ENCODE measurements at regions not wholly inside any gene's neighbourhood (a gene's known extent, or its start where the extent isn't known, plus 50 kb on each side); places are given as distances from the start of the nearest gene placed in this dataset.

GRCh38 chr12:14254781-14255180 is 110.7 kb upstream of the ATF7IP start:
- 89 to 92% (median 89%) methylated on average over 6 of the region's 6 CpGs for WGBS, 5 donors
- intact Hi-C loops (cut with DNase I; ENCODE audit: low total_unique reads): no loop called here
- no peak for DNase-seq
- Histone ChIP-seq H3K27ac (peak overlapping the region in 2 of 8 donors; percentile 9 to 87), H3K27me3 (replicated peaks in 1 of 7) (no peaks in the 10 kb centered on the region), H3K4me1 (peaks cover 20 to 85% (median 42%) of the 10 kb centered on the region in 6 donors), H3K36me3 (no peaks in the 10 kb centered on the region), H3K4me3 (no peak overlapping the region), H3K9me3 (peaks cover 0 to 18% (median 8%) of the 10 kb centered on the region in 8 donors)
- TF ChIP-seq POLR2AphosphoS5 (IDR thresholded peaks at IDR 0.05) (no peak), POLR2A (IDR thresholded peaks at IDR 0.05) (no peak)
- TF ChIP-seq, protein P1, sequence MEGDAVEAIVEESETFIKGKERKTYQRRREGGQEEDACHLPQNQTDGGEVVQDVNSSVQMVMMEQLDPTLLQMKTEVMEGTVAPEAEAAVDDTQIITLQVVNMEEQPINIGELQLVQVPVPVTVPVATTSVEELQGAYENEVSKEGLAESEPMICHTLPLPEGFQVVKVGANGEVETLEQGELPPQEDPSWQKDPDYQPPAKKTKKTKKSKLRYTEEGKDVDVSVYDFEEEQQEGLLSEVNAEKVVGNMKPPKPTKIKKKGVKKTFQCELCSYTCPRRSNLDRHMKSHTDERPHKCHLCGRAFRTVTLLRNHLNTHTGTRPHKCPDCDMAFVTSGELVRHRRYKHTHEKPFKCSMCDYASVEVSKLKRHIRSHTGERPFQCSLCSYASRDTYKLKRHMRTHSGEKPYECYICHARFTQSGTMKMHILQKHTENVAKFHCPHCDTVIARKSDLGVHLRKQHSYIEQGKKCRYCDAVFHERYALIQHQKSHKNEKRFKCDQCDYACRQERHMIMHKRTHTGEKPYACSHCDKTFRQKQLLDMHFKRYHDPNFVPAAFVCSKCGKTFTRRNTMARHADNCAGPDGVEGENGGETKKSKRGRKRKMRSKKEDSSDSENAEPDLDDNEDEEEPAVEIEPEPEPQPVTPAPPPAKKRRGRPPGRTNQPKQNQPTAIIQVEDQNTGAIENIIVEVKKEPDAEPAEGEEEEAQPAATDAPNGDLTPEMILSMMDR (IDR thresholded peaks at IDR 0.05 in 8 of 11, conservative IDR thresholded peaks at IDR 0.05 in 3 of 11): no peak

- intact Hi-C loops (cut with DNase I; ENCODE audit: low total_unique reads): no loop called here
- peaks cover 22 to 92% (median 53%) of the 10 kb centered on the region in 6 donors for H3K4me1 ChIP-seq
- peak overlapping the region; percentile 64 to 93 (median 87) for H3K27ac ChIP-seq
- TF ChIP-seq POLR2A (IDR thresholded peaks at IDR 0.05): no peak
- TF ChIP-seq, protein P1 (IDR thresholded peaks at IDR 0.05 in 8 of 11, conservative IDR thresholded peaks at IDR 0.05 in 3 of 11): no peak
- no peak for TF ChIP-seq POLR2AphosphoS5 (IDR thresholded peaks at IDR 0.05)
- no peaks in the 10 kb centered on the region for H3K27me3 ChIP-seq (replicated peaks in 1 of 7)
- WGBS, 5 donors: 27 to 41% (median 38%) methylated on average over 6 of the region's 6 CpGs
- peaks cover 0 to 24% (median 10%) of the 10 kb centered on the region in 8 donors for H3K9me3 ChIP-seq
- no peak for DNase-seq
- no peaks in the 10 kb centered on the region for H3K36me3 ChIP-seq
- H3K4me3 ChIP-seq: no peak overlapping the region
Observed at GRCh38 chr12:14256121-14256520, 109.4 kb upstream of the ATF7IP start.

DNA sequence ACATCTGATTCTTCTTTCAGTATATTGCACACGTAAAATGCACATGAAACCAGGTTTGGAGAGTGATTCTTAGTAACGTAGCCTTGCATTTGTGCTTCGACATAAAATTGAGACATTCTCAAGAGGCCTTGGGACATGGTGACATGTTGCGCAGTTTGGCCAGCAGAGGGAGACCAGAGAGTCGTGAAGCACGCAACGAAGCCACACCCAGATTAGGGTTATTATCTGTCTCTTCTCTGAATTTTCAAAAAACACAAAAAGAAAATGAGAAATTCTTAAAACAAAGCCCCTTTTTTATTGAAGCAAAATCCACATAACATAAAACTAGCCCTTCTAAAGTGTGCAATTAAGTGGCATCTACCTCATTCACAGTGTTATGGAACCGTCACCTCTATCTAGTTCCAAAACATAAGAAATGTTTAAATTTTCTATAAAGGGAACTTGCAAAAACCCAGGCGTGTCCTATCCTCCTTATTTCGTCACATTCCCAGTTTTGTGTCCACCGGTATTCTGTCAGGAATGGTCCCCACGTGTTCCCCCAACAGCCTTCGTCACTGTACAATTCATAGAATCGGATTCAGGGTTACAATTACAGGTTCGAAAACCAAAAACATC is 108.8 kb upstream of the ATF7IP start:
- H3K4me1 ChIP-seq: peaks cover 22 to 91% (median 56%) of the 10 kb centered on the region in 6 donors
- 32 to 41% (median 37%) methylated on average over 15 of the region's 15 CpGs for WGBS, 5 donors
- H3K4me3 ChIP-seq: peak overlapping the region in 1 of 8 donors; percentile 44

DNA sequence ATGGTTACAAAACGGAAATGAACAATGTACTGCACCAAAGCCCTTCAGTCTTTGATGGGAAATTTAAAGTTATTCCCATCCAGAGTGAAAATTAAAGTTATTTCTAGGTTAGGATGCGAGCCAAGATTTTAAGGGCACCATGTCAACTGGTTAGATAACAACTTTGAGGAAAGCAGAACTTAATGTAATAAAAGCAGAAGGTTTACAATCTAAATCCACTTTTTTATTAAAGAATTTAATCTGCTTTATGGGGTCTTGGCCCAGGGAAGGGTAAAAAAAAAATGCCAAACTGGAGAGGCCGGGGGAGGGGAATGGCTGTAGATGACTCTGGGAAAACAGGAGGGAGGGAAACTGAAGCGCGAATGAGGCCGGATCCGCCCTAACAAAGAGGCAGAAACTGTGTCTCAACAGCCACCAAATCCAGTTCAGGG is 108.2 kb upstream of the ATF7IP start:
- H3K9me3 ChIP-seq: peaks cover 0 to 24% (median 10%) of the 10 kb centered on the region in 8 donors
- no peaks in the 10 kb centered on the region for H3K36me3 ChIP-seq
- 10 to 15% (median 12%) methylated on average over 7 of the region's 7 CpGs for WGBS, 5 donors
- no peaks in the 10 kb centered on the region for H3K27me3 ChIP-seq (replicated peaks in 1 of 7)
- peak overlapping the region; percentile 64 to 93 (median 87) for H3K27ac ChIP-seq
- peaks cover 22 to 91% (median 59%) of the 10 kb centered on the region in 6 donors for H3K4me1 ChIP-seq
- peak overlapping the region in 1 of 8 donors; percentile 44 for H3K4me3 ChIP-seq
- TF ChIP-seq POLR2A (IDR thresholded peaks at IDR 0.05): no peak
- TF ChIP-seq POLR2AphosphoS5 (IDR thresholded peaks at IDR 0.05): peak in 1 of 3 donors; percentile 52
- TF ChIP-seq, protein P1 (IDR thresholded peaks at IDR 0.05 in 8 of 11, conservative IDR thresholded peaks at IDR 0.05 in 3 of 11): no peak
- DNase-seq: no peak
- intact Hi-C loops (cut with DNase I; ENCODE audit: low total_unique reads): no loop called here

More for the DNA sequence above, 108.8 kb upstream of the ATF7IP start:
- intact Hi-C loops (cut with DNase I; ENCODE audit: low total_unique reads): no loop called here
- DNase-seq: peak; percentile 92
- Histone ChIP-seq H3K27me3 (replicated peaks in 1 of 7) (no peaks in the 10 kb centered on the region), H3K36me3 (no peaks in the 10 kb centered on the region), H3K9me3 (peaks cover 0 to 24% (median 10%) of the 10 kb centered on the region in 8 donors), H3K27ac (peak overlapping the region; percentile 64 to 93 (median 87))
- TF ChIP-seq, protein P1 (IDR thresholded peaks at IDR 0.05 in 8 of 11, conservative IDR thresholded peaks at IDR 0.05 in 3 of 11): peak; percentile 74 to 95 (median 87)
- peak in 1 of 3 donors; percentile 79 for TF ChIP-seq POLR2AphosphoS5 (IDR thresholded peaks at IDR 0.05)
- no peak for TF ChIP-seq POLR2A (IDR thresholded peaks at IDR 0.05)

Measured in spleen (tissue), 11 donors.